ENCODE measurements at regions not wholly inside any gene's neighbourhood (a gene's known extent, or its start where the extent isn't known, plus 50 kb on each side); places are given as distances from the start of the nearest gene placed in this dataset.

GRCh38 chr10:107889105-107889504 is 724.6 kb upstream of the SORCS1 start:
- Histone ChIP-seq H2AFZ (ENCODE audit: low read length) (no peak overlapping the region), H2BK5ac (ENCODE audit: insufficient read length, low read length) (no peak overlapping the region), H4K8ac (replicated peaks; ENCODE audit: insufficient read length, low read depth, low read length) (no peak overlapping the region), H4K5ac (ENCODE audit: insufficient read length, low read depth, low read length) (no peak overlapping the region), H3K27me3 (ENCODE audit: insufficient read depth, low read length) (no peaks in the 10 kb centered on the region), H3K23ac (ENCODE audit: insufficient read length, low read depth, low read length) (no peak overlapping the region), H3K14ac (ENCODE audit: insufficient read depth, low read length) (no peak overlapping the region), H4K91ac (ENCODE audit: insufficient read length, low read depth, low read length) (no peak overlapping the region), H4K20me1 (ENCODE audit: control insufficient read depth, insufficient read depth, insufficient read length) (no peaks in the 10 kb centered on the region), H2BK12ac (ENCODE audit: insufficient read length, low read depth, low read length) (no peak overlapping the region), H2BK120ac (ENCODE audit: low read depth, low read length, poor library complexity, severe bottlenecking) (no peak overlapping the region), H3K4me1 (ENCODE audit: insufficient read depth, low read length) (no peaks in the 10 kb centered on the region), H3K79me1 (ENCODE audit: insufficient read depth, low read depth, low read length, poor library complexity, severe bottlenecking) (no peaks in the 10 kb centered on the region), H3K9ac (ENCODE audit: extremely low read depth, insufficient read length, low read length) (no peak overlapping the region), H2BK15ac (ENCODE audit: low read depth, low read length) (no peak overlapping the region), H3K9me3 (ENCODE audit: control insufficient read depth, low read depth, low read length) (no peaks in the 10 kb centered on the region), H3K56ac (ENCODE audit: insufficient read length, low read depth, low read length) (no peak overlapping the region), H2AK5ac (ENCODE audit: insufficient read length, low read length) (no peak overlapping the region), H3K79me2 (ENCODE audit: insufficient read depth, low read length) (no peaks in the 10 kb centered on the region), H3K4ac (ENCODE audit: low read depth, low read length) (no peak overlapping the region), H3K18ac (ENCODE audit: insufficient read length, low read depth, low read length) (no peak overlapping the region), H2BK20ac (ENCODE audit: low read depth, low read length, poor library complexity, severe bottlenecking) (no peak overlapping the region), H3K4me2 (ENCODE audit: insufficient read depth, insufficient read length, low read length) (no peak overlapping the region), H3T11ph (ENCODE audit: low read length) (no peak overlapping the region), H3K27ac (ENCODE audit: insufficient read length, low read depth, low read length) (no peak overlapping the region), H3K23me2 (ENCODE audit: insufficient read length, low read depth, low read length, poor library complexity, severe bottlenecking) (no peaks in the 10 kb centered on the region)
- peaks cover 2 to 18% (median 3%) of the 10 kb centered on the region in 3 experiments; a peak in 6 of 7 replicates for H3K36me3 Mint-ChIP-seq (ENCODE audit: insufficient read depth in 1 of 3, low read depth in 3 of 3)
- H3K27me3 Mint-ChIP-seq (ENCODE audit: low read depth) = no peaks in the 10 kb centered on the region; the same call in 1 of the 2 replicates
- H3K9me3 Mint-ChIP-seq = peaks cover 11 to 12% of the 10 kb centered on the region in 2 experiments; a peak in 3 of 5 replicates
- no peak for TF ChIP-seq CTCF (conservative IDR thresholded peaks at IDR 0.05)
- no CpG with 5 or more reads among the region's 2 CpGs for WGBS (ENCODE audit: extremely low coverage, insufficient read length, low lambda C conversion rate)
- H3K27ac Mint-ChIP-seq = no peak overlapping the region
- H3K4me1 Mint-ChIP-seq = peaks cover 0 to 2% of the 10 kb centered on the region in 2 experiments; a peak in 2 of 4 replicates
- no peak for DNase-seq
- no peak overlapping the region for H3K4me3 Mint-ChIP-seq

Measured in H9 (cell line).